DND-41 (cell line): ENCODE measurements at regions not wholly inside any gene's neighbourhood (a gene's known extent, or its start where the extent isn't known, plus 50 kb on each side); places are given as distances from the start of the nearest gene placed in this dataset.

Source experiments
- EZH2 ChIP-seq: IDR thresholded peaks from 3 replicates; pipeline ENCODE4 v1.6.1; 2012; ENCODE audit warnings: borderline replicate concordance, low read depth, mild to moderate bottlenecking, moderate library complexity, low read length, inconsistent platforms; ENCODE audit not compliant: severe bottlenecking
- TF ChIP-seq, protein P1 (sequence below): IDR thresholded peaks from 2 replicates; pipeline ENCODE4 v1.5.1; 2012; ENCODE audit warnings: borderline replicate concordance, low read length, moderate library complexity, mild to moderate bottlenecking; ENCODE audit not compliant: poor library complexity, severe bottlenecking; ENCODE audit errors: extremely low read depth

DNA sequence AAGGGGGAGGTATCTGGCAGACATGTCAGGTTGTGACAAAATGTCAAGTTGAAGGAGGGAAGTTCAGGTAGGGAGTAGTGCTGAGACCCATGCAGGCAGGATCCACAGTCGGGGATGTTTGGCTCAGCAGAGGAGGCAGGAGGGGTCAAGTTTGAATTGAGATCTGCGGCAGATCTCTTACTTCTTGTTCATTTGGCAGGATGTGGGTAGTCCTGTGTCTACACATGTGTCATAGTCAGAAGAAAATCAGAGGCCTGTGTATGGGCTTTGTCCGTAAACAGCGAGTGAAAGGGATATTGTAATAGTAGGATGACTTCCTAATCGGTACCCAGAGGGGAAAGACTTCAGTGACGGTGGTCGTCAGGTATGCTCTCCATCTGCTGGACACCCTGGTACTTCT, 203.8 kb upstream of the MTPN start:
- TF ChIP-seq, protein P1, sequence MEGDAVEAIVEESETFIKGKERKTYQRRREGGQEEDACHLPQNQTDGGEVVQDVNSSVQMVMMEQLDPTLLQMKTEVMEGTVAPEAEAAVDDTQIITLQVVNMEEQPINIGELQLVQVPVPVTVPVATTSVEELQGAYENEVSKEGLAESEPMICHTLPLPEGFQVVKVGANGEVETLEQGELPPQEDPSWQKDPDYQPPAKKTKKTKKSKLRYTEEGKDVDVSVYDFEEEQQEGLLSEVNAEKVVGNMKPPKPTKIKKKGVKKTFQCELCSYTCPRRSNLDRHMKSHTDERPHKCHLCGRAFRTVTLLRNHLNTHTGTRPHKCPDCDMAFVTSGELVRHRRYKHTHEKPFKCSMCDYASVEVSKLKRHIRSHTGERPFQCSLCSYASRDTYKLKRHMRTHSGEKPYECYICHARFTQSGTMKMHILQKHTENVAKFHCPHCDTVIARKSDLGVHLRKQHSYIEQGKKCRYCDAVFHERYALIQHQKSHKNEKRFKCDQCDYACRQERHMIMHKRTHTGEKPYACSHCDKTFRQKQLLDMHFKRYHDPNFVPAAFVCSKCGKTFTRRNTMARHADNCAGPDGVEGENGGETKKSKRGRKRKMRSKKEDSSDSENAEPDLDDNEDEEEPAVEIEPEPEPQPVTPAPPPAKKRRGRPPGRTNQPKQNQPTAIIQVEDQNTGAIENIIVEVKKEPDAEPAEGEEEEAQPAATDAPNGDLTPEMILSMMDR: no peak
- no peak for TF ChIP-seq EZH2
